GM21526 (cell line): ENCODE measurements at regions not wholly inside any gene's neighbourhood (a gene's known extent, or its start where the extent isn't known, plus 50 kb on each side); places are given as distances from the start of the nearest gene placed in this dataset.
"Not testable (repeated sequence)": the region's sequence is repeated elsewhere in the genome, so short reads cannot be mapped to it uniquely, and the experiment has no call there.

ENCODE experiments used
- ATAC-seq: cut with Tn5 transposase; IDR thresholded peaks from one replicate; pipeline ENCODE4 v1.9.1; 2021; ENCODE audit warnings: moderate library complexity; ENCODE audit not compliant: unreplicated experiment, low FRiP score

GRCh38 chr3:83251490-83251889, 1490.0 kb upstream of the GBE1 start:
- ATAC-seq: no peak

GRCh38 chr3:83250613-83251012, 1489.2 kb upstream of the GBE1 start:
- no peak for ATAC-seq

- no peak for ATAC-seq
Measured at GRCh38 chr3:83248454-83248853, 1487.0 kb upstream of the GBE1 start.

GRCh38 chr3:83235180-83235814, 1473.9 kb upstream of the GBE1 start:
- ATAC-seq: no peak

- no peak for ATAC-seq
Measured at GRCh38 chr3:83233715-83234114, 1472.3 kb upstream of the GBE1 start.

GRCh38 chr3:83230841-83231240, 1469.4 kb upstream of the GBE1 start:
- ATAC-seq: no peak

GRCh38 chr3:83230376-83230775, 1468.9 kb upstream of the GBE1 start:
- ATAC-seq: no peak

- no peak for ATAC-seq
Measured at GRCh38 chr3:83226751-83227150, 1465.3 kb upstream of the GBE1 start.

- no peak for ATAC-seq
Measured at GRCh38 chr3:83224101-83224868, 1462.8 kb upstream of the GBE1 start.

- ATAC-seq: no peak
Measured at GRCh38 chr3:83218383-83219200, 1457.1 kb upstream of the GBE1 start.

GRCh38 chr3:83217595-83218118, 1456.2 kb upstream of the GBE1 start:
- not testable (repeated sequence) for ATAC-seq

GRCh38 chr3:83216919-83217594, 1455.6 kb upstream of the GBE1 start:
- no peak for ATAC-seq

- ATAC-seq: no peak
Measured at GRCh38 chr3:83195243-83195642, 1433.8 kb upstream of the GBE1 start.

GRCh38 chr3:83193526-83193925, 1432.1 kb upstream of the GBE1 start:
- no peak for ATAC-seq

- ATAC-seq: no peak
Measured at GRCh38 chr3:83189634-83190033, 1428.2 kb upstream of the GBE1 start.

GRCh38 chr3:83169473-83169872, 1408.0 kb upstream of the GBE1 start:
- ATAC-seq: no peak

GRCh38 chr3:83150896-83151295, 1389.5 kb upstream of the GBE1 start:
- no peak for ATAC-seq

- ATAC-seq: no peak
Measured at GRCh38 chr3:83140983-83141382, 1379.5 kb upstream of the GBE1 start.

GRCh38 chr3:83131236-83131635, 1369.8 kb upstream of the GBE1 start:
- no peak for ATAC-seq

- no peak for ATAC-seq
Measured at GRCh38 chr3:83122774-83123350, 1361.4 kb upstream of the GBE1 start.
